ENCODE measurements at regions not wholly inside any gene's neighbourhood (a gene's known extent, or its start where the extent isn't known, plus 50 kb on each side); places are given as distances from the start of the nearest gene placed in this dataset.

- H3K4me3 Mint-ChIP-seq: no peak overlapping the region
- intact Hi-C loops (cut with micrococcal nuclease): no loop called here
- H3K27ac Mint-ChIP-seq: no peak overlapping the region
- ChIA-PET CTCF (no interaction called here), POLR2A (no interaction called here)
- H3K4me1 Mint-ChIP-seq (ENCODE audit: low read depth): no peaks in the 10 kb centered on the region
- no peaks in the 10 kb centered on the region for H3K27me3 Mint-ChIP-seq
- no peaks in the 10 kb centered on the region for H3K9me3 Mint-ChIP-seq
- H3K36me3 Mint-ChIP-seq: no peaks in the 10 kb centered on the region
- no peak for DNase-seq
Observed at GRCh38 chr1:56057466-56058405, 521.6 kb downstream of the PLPP3 start.

DNA sequence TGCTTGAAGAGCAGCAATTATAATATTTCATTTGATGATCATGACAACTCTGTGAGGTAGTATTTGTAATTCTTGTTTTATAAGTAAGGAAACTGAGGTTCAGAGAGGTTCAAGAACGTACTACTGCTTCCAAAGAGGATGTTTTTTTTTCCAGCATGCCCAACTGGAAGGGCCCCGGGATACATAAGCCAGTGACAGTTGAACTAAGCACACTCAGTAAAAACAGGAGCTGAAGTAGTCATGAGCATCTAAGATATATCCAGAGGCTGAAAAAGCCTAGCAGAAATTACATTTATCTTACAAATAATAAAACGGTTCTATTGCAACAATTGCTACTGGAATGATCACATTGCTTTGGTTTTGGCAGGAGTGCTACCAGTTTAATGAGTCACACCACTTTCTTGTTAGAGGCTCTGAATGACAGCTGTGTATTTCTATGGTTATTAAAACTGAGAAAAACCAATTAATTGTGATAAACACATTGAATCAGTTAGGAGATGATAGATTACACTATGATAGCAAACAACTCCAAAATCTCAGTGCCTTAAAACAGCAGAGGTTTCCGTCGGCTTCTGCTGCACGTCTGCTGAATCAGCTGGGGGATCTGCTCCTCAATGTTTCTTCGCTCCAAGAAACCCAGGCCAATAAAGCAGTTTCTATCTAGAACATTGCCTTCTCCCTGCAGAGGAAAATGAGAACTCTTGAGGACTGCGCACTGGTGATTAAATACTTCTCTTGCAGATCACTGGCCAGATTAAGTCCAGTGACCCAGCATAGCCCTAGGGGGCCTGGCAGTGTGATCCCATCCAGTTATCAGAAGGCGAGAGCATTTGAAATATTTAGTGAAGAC, 522.7 kb downstream of the PLPP3 start:
- no peak for DNase-seq
- ChIA-PET POLR2A (no interaction called here), CTCF (no interaction called here)
- H3K9me3 Mint-ChIP-seq: no peaks in the 10 kb centered on the region
- H3K27ac Mint-ChIP-seq: no peak overlapping the region
- no peak overlapping the region for H3K4me3 Mint-ChIP-seq
- intact Hi-C loops (cut with micrococcal nuclease): no loop called here
- H3K36me3 Mint-ChIP-seq: no peaks in the 10 kb centered on the region
- no peaks in the 10 kb centered on the region for H3K4me1 Mint-ChIP-seq (ENCODE audit: low read depth)
- no peaks in the 10 kb centered on the region for H3K27me3 Mint-ChIP-seq

DNA sequence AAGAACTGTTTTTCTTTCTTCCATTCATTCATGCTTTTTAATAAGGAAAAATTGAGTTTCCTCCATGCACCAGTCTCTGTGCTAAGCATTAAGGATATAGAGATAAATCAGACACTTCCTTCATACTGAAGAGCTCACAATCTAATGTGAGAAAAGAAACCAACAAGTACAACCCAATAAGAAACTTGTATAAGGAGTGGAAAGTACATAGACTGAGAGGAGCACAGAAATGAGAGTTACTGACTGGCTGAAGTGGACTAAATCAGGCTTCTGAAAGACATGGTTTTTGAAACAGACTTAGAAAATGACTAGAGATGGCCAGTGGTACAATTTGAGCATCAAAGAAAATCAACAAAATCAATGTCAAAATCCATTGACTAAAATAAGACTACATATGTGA, 524.4 kb downstream of the PLPP3 start:
- POLR2A ChIA-PET: no interaction called here
- H3K4me1 Mint-ChIP-seq (ENCODE audit: low read depth): no peaks in the 10 kb centered on the region
- peaks cover 10% of the 10 kb centered on the region for H3K9me3 Mint-ChIP-seq
- H3K36me3 Mint-ChIP-seq: no peaks in the 10 kb centered on the region
- CTCF ChIA-PET: no interaction called here
- intact Hi-C loops (cut with micrococcal nuclease): no loop called here
- H3K4me3 Mint-ChIP-seq: no peak overlapping the region
- H3K27me3 Mint-ChIP-seq: no peaks in the 10 kb centered on the region
- H3K27ac Mint-ChIP-seq: no peak overlapping the region
- DNase-seq: no peak

DNA sequence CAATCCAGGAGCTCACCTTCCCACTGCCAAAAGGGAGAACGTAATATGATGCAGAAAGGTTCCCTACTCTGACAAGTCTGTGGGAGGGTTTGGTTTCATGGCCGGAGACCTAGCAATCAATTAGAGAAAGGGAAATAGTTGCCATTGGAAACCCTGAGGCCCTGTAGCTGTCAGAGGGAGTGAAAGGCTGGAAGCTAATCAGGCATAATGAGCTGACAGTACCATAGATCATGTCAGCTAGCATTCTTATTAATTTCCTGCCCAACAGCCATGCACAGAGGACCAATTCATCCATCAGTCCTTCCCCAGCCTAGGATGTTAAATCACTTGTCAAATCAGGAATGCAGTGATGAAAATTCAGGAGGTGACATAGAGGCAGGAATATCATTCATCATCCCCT, 527.3 kb downstream of the PLPP3 start:
- Mint-ChIP-seq H3K4me1 (ENCODE audit: low read depth) (no peaks in the 10 kb centered on the region), H3K36me3 (no peaks in the 10 kb centered on the region), H3K4me3 (no peak overlapping the region), H3K9me3 (peaks cover 11% of the 10 kb centered on the region), H3K27ac (no peak overlapping the region), H3K27me3 (no peaks in the 10 kb centered on the region)
- no peak for DNase-seq
- CTCF ChIA-PET: no interaction called here
- POLR2A ChIA-PET: no interaction called here
- intact Hi-C loops (cut with micrococcal nuclease): no loop called here

GRCh38 chr1:56050911-56051310, 528.5 kb downstream of the PLPP3 start:
- Mint-ChIP-seq H3K4me1 (ENCODE audit: low read depth) (no peaks in the 10 kb centered on the region), H3K27ac (no peak overlapping the region), H3K4me3 (no peak overlapping the region), H3K36me3 (no peaks in the 10 kb centered on the region), H3K9me3 (peaks cover 11% of the 10 kb centered on the region), H3K27me3 (no peaks in the 10 kb centered on the region)
- DNase-seq: no peak
- intact Hi-C loops (cut with micrococcal nuclease): no loop called here
- ChIA-PET CTCF (no interaction called here), POLR2A (no interaction called here)

- ChIA-PET POLR2A (no interaction called here), CTCF (no interaction called here)
- Mint-ChIP-seq H3K36me3 (no peaks in the 10 kb centered on the region), H3K9me3 (peaks cover 6% of the 10 kb centered on the region), H3K4me3 (no peak overlapping the region), H3K27ac (no peak overlapping the region), H3K4me1 (ENCODE audit: low read depth) (no peaks in the 10 kb centered on the region), H3K27me3 (no peaks in the 10 kb centered on the region)
- intact Hi-C loops (cut with micrococcal nuclease): no loop called here
- DNase-seq: no peak
Observed at GRCh38 chr1:56045477-56045876, 533.9 kb downstream of the PLPP3 start.

GRCh38 chr1:56045062-56045461, 534.3 kb downstream of the PLPP3 start:
- intact Hi-C loops (cut with micrococcal nuclease): no loop called here
- no peaks in the 10 kb centered on the region for H3K36me3 Mint-ChIP-seq
- POLR2A ChIA-PET: no interaction called here

DNA sequence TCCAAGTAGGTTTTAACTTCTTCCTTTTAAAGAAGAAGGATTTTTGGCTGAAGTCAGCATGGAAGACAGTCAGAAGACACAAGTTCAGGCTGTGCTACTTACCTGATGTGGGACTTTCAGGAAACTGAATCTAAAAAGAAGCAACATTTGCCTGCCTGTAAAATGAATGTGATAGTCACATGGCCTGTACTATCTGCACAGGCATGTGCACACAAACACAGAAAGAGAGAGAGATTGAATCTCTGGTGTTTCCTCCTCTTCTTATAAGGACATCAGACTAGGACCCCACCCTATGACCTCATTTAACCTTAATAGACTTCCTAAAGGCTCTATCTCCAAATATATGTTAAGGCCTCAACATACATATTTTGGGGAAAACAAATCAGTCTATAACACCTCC, 542.9 kb downstream of the PLPP3 start:
- H3K27me3 Mint-ChIP-seq: no peaks in the 10 kb centered on the region
- intact Hi-C loops (cut with micrococcal nuclease): no loop called here
- H3K27ac Mint-ChIP-seq: no peak overlapping the region
- ChIA-PET POLR2A (no interaction called here), CTCF (interaction anchor here (1.2 kb wide), 1 partner anchor 36 kb away, joined by 5 read pairs; no protein-coding TSS in a partner anchor)
- H3K4me1 Mint-ChIP-seq (ENCODE audit: low read depth): no peaks in the 10 kb centered on the region
- H3K9me3 Mint-ChIP-seq: no peaks in the 10 kb centered on the region
- DNase-seq: no peak
- no peak overlapping the region for H3K4me3 Mint-ChIP-seq
- no peaks in the 10 kb centered on the region for H3K36me3 Mint-ChIP-seq

More at GRCh38 chr1:56045062-56045461, 534.3 kb downstream of the PLPP3 start:
- H3K9me3 Mint-ChIP-seq: peaks cover 2% of the 10 kb centered on the region
- DNase-seq: no peak
- CTCF ChIA-PET: no interaction called here
- no peaks in the 10 kb centered on the region for H3K4me1 Mint-ChIP-seq (ENCODE audit: low read depth)
- no peaks in the 10 kb centered on the region for H3K27me3 Mint-ChIP-seq
- no peak overlapping the region for H3K27ac Mint-ChIP-seq
- no peak overlapping the region for H3K4me3 Mint-ChIP-seq

- Mint-ChIP-seq H3K36me3 (no peaks in the 10 kb centered on the region), H3K27ac (no peak overlapping the region), H3K4me3 (no peak overlapping the region), H3K27me3 (no peaks in the 10 kb centered on the region), H3K4me1 (ENCODE audit: low read depth) (no peaks in the 10 kb centered on the region), H3K9me3 (no peaks in the 10 kb centered on the region)
- intact Hi-C loops (cut with micrococcal nuclease): no loop called here
- ChIA-PET POLR2A (no interaction called here), CTCF (no interaction called here)
- no peak for DNase-seq
Observed at GRCh38 chr1:56034847-56035481, 544.4 kb downstream of the PLPP3 start.

GRCh38 chr1:56034222-56034621, 545.1 kb downstream of the PLPP3 start:
- DNase-seq: no peak
- Mint-ChIP-seq H3K9me3 (no peaks in the 10 kb centered on the region), H3K27me3 (no peaks in the 10 kb centered on the region), H3K27ac (no peak overlapping the region), H3K4me1 (ENCODE audit: low read depth) (no peaks in the 10 kb centered on the region), H3K4me3 (no peak overlapping the region), H3K36me3 (no peaks in the 10 kb centered on the region)
- ChIA-PET CTCF (no interaction called here), POLR2A (no interaction called here)
- intact Hi-C loops (cut with micrococcal nuclease): no loop called here

DNA sequence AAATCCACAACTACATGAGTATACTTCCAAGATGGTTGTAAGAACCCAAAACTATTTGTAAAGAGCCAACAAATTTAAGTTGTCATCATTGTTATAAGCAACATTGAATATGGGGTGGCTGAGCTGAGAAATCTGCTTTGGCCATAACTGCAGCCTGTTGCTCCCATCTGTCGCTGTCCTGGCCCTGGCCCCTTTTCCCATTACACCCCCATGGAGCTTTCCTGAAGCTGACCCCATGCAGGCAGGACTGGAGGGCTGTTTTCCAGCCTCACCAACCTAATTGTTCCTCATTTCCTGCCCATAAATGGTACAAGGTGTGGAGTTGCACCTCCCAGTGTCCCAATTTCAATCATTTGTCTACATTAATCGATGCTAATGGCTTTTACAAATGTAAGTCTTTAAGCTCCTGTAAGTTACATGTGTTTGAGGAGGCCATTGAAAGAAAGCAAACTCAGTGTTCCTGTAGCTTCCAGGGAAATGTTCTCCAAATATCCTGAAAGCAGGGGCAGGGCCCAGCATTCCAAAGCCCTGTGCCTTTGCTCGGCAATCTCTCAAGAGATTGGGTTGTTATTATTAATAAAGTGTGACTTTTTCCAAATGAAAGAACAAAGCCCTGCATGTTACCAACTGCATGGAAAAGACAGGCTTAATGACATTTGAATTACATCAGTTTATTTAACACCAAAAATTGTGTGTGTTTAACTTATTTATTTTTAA, 545.9 kb downstream of the PLPP3 start:
- DNase-seq: no peak
- H3K4me1 Mint-ChIP-seq (ENCODE audit: low read depth): no peaks in the 10 kb centered on the region
- no peaks in the 10 kb centered on the region for H3K36me3 Mint-ChIP-seq
- no peaks in the 10 kb centered on the region for H3K27me3 Mint-ChIP-seq
- ChIA-PET POLR2A (no interaction called here), CTCF (no interaction called here)
- H3K4me3 Mint-ChIP-seq: no peak overlapping the region
- intact Hi-C loops (cut with micrococcal nuclease): no loop called here
- no peaks in the 10 kb centered on the region for H3K9me3 Mint-ChIP-seq
- H3K27ac Mint-ChIP-seq: no peak overlapping the region

DNA sequence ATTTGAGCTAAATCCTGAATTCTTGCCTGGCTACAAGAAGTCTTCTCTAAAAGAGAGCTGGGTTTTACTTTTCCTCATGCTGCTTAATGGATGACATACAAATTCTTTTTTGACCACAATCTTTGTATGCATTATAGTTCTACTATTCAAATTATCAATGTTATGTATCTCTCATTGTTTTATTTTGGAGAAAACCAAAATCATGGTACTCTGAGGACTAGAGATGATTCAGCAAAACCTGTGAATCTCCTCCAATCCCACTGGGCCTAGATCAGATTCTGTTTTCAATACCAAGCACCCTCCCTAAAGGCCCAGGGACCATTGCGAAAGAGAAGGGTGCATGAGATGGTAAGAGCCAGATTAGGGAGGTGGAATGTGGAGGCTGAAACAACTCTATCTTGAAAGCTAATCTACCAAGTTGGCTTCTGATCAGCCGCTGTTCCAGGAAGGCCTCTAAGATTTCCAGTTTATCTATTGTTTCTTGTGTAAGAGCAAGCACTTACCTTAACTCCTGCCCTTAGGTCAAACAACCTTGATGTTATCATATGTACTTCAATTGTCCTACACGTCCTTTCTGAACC, 547.2 kb downstream of the PLPP3 start:
- no peak overlapping the region for H3K27ac Mint-ChIP-seq
- intact Hi-C loops (cut with micrococcal nuclease): no loop called here
- no peaks in the 10 kb centered on the region for H3K27me3 Mint-ChIP-seq
- no peak for DNase-seq
- POLR2A ChIA-PET: no interaction called here
- CTCF ChIA-PET: no interaction called here
- no peak overlapping the region for H3K4me3 Mint-ChIP-seq
- H3K9me3 Mint-ChIP-seq: no peaks in the 10 kb centered on the region
- no peaks in the 10 kb centered on the region for H3K36me3 Mint-ChIP-seq
- no peaks in the 10 kb centered on the region for H3K4me1 Mint-ChIP-seq (ENCODE audit: low read depth)

Data from activated CD4-positive, alpha-beta memory T cell treated with anti-CD3 and anti-CD28 coated beads for 36 hours (primary cell).